OCI-LY1 (cell line): ENCODE measurements at regions not wholly inside any gene's neighbourhood (a gene's known extent, or its start where the extent isn't known, plus 50 kb on each side); places are given as distances from the start of the nearest gene placed in this dataset.
"Not testable (repeated sequence)": the region's sequence is repeated elsewhere in the genome, so short reads cannot be mapped to it uniquely, and the experiment has no call there.

ENCODE experiments used
- H2AFZ ChIP-seq: fragments of 200-600 bp; sonication (generic), shearing (Covaris generic); 2 replicates; pipeline ENCODE4 v1.6.0; 2014; ENCODE audit warnings: antibody characterized with exemption, mild to moderate bottlenecking, low read length
- H3F3A ChIP-seq: fragments of 200-600 bp; sonication (generic), shearing (Covaris generic); 2 replicates; pipeline ENCODE4 v1.6.0; 2014; ENCODE audit warnings: mild to moderate bottlenecking, antibody characterized with exemption, low read length, moderate library complexity; ENCODE audit not compliant: insufficient read depth
- H3K27ac ChIP-seq: fragments of 200-600 bp; sonication (generic); 2 replicates; pipeline ENCODE4 v1.5.1; 2014; ENCODE audit warnings: low read length, mixed run types, mild to moderate bottlenecking, low read depth; ENCODE audit not compliant: poor library complexity, severe bottlenecking
- H3K27me3 ChIP-seq: fragments of 200-600 bp; sonication (generic); 2 replicates; pipeline ENCODE4 v1.6.0; 2014; ENCODE audit warnings: antibody characterized with exemption, mild to moderate bottlenecking, low read length, moderate library complexity; ENCODE audit not compliant: insufficient read depth
- H3K36me3 ChIP-seq: fragments of 200-600 bp; sonication (generic); 2 replicates; pipeline ENCODE4 v1.6.1; 2014; ENCODE audit warnings: mild to moderate bottlenecking, antibody characterized with exemption, low read length, moderate library complexity, mixed read lengths; ENCODE audit not compliant: insufficient read depth
- H3K4me1 ChIP-seq: fragments of 200-600 bp; sonication (generic); 2 replicates; pipeline ENCODE4 v1.5.1; 2014; ENCODE audit warnings: mild to moderate bottlenecking, low read length, moderate library complexity; ENCODE audit not compliant: insufficient read depth, severe bottlenecking
- H3K4me2 ChIP-seq: fragments of 200-600 bp; sonication (generic), shearing (Covaris generic); 2 replicates; pipeline ENCODE4 v1.6.1; 2014; ENCODE audit warnings: low read length
- H3K4me3 ChIP-seq: fragments of 200-600 bp; sonication (generic); 2 replicates; pipeline ENCODE4 v1.5.1; 2014; ENCODE audit warnings: low read length, low read depth, mild to moderate bottlenecking, mixed read lengths; ENCODE audit not compliant: poor library complexity, severe bottlenecking
- H3K79me2 ChIP-seq: fragments of 200-600 bp; shearing (Covaris generic); 2 replicates; pipeline ENCODE4 v1.6.1; 2016; ENCODE audit warnings: mixed run types, low read length, mixed read lengths; ENCODE audit not compliant: insufficient read depth
- H3K9ac ChIP-seq: fragments of 200-600 bp; sonication (generic), shearing (Covaris generic); 2 replicates; pipeline ENCODE4 v1.6.1; 2014; ENCODE audit warnings: mild to moderate bottlenecking, low read length, mixed read lengths
- H3K9me2 ChIP-seq: fragments of 200-600 bp; sonication (generic), shearing (Covaris generic); 2 replicates; pipeline ENCODE4 v1.6.1; 2014; ENCODE audit warnings: low read depth, mild to moderate bottlenecking, low read length, mixed read lengths
- H3K9me3 ChIP-seq: fragments of 200-600 bp; shearing (Covaris generic); 2 replicates; pipeline ENCODE4 v1.6.1; 2014; ENCODE audit warnings: low read length, mixed read lengths
- H4K20me1 ChIP-seq: fragments of 200-600 bp; sonication (generic), shearing (Covaris generic); 2 replicates; pipeline ENCODE4 v1.6.0; 2016; ENCODE audit warnings: mild to moderate bottlenecking, low read length; ENCODE audit not compliant: insufficient read depth
- EZH2 ChIP-seq: fragments of 200-600 bp; sonication (generic), shearing (Covaris generic); IDR thresholded peaks from 2 replicates; pipeline ENCODE4 v1.8.0; 2017; ENCODE audit warnings: borderline replicate concordance, mixed run types, mild to moderate bottlenecking, antibody characterized with exemption, low read length, moderate library complexity, mixed read lengths
- TF ChIP-seq, protein P1 (sequence below): fragments of 200-600 bp; sonication (generic), shearing (Covaris generic); IDR thresholded peaks from 2 replicates; pipeline ENCODE4 v1.5.1; 2017; ENCODE audit warnings: mild to moderate bottlenecking, antibody characterized with exemption, low read length, moderate library complexity, mixed read lengths

DNA sequence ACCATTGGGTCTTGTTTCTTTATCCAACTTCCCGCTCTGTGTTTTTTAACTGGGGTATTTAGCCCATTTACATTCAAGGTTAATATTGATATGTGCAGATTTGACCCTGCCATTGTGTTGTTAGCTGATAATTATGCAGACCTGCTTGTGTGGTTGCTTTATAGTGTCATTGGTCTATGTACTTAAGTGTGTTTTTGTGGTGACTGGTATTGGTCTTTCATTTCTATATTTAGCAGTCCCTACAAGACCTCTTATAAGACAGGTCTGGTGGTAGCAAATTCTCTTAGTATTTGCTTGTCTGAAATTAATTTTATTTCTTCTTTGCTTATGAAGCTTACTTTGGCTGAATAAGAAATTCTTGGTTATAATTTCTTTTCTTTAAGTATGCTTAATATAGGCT is 698.1 kb downstream of the DTWD2 start:
- H3K36me3 ChIP-seq: no peaks in the 10 kb centered on the region
- H3K9me2 ChIP-seq: no peaks in the 10 kb centered on the region
- H3K9me3 ChIP-seq: no peaks in the 10 kb centered on the region
- no peak overlapping the region for H3K9ac ChIP-seq
- H3K4me2 ChIP-seq: no peak overlapping the region
- H3K27ac ChIP-seq: no peak overlapping the region
- H4K20me1 ChIP-seq: no peaks in the 10 kb centered on the region
- H3K79me2 ChIP-seq: no peaks in the 10 kb centered on the region
- H3F3A ChIP-seq: no peaks in the 10 kb centered on the region
- H2AFZ ChIP-seq: no peak overlapping the region
- no peak overlapping the region for H3K4me3 ChIP-seq
- H3K27me3 ChIP-seq: no peaks in the 10 kb centered on the region
- TF ChIP-seq, protein P1, sequence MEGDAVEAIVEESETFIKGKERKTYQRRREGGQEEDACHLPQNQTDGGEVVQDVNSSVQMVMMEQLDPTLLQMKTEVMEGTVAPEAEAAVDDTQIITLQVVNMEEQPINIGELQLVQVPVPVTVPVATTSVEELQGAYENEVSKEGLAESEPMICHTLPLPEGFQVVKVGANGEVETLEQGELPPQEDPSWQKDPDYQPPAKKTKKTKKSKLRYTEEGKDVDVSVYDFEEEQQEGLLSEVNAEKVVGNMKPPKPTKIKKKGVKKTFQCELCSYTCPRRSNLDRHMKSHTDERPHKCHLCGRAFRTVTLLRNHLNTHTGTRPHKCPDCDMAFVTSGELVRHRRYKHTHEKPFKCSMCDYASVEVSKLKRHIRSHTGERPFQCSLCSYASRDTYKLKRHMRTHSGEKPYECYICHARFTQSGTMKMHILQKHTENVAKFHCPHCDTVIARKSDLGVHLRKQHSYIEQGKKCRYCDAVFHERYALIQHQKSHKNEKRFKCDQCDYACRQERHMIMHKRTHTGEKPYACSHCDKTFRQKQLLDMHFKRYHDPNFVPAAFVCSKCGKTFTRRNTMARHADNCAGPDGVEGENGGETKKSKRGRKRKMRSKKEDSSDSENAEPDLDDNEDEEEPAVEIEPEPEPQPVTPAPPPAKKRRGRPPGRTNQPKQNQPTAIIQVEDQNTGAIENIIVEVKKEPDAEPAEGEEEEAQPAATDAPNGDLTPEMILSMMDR: no peak
- H3K4me1 ChIP-seq: no peaks in the 10 kb centered on the region

DNA sequence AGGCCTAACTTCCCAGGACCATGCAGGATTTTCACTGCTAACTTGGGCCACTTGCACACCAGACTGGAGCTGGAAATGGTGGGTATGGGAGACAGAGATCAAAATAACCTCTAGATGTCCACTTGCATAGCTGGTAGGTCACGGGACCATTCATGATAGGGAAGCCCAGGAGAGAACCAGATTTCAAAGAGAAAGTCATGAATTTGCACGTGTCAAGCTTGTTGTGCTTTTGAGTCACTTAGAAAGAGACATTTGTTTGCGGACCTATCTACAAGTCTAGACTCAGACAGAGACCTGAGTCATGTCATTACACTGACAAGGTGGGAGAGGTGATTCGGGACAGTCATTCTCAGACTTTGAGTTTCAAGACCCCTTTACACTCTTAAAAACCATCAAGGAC is 704.1 kb downstream of the DTWD2 start:
- H3K9me3 ChIP-seq, H3K9me2 ChIP-seq, H3K4me3 ChIP-seq, H3F3A ChIP-seq, H3K4me1 ChIP-seq, H3K4me2 ChIP-seq, H3K9ac ChIP-seq, H4K20me1 ChIP-seq, H3K27me3 ChIP-seq, H3K79me2 ChIP-seq, H3K27ac ChIP-seq, H2AFZ ChIP-seq, H3K36me3 ChIP-seq: not testable (repeated sequence)

DNA sequence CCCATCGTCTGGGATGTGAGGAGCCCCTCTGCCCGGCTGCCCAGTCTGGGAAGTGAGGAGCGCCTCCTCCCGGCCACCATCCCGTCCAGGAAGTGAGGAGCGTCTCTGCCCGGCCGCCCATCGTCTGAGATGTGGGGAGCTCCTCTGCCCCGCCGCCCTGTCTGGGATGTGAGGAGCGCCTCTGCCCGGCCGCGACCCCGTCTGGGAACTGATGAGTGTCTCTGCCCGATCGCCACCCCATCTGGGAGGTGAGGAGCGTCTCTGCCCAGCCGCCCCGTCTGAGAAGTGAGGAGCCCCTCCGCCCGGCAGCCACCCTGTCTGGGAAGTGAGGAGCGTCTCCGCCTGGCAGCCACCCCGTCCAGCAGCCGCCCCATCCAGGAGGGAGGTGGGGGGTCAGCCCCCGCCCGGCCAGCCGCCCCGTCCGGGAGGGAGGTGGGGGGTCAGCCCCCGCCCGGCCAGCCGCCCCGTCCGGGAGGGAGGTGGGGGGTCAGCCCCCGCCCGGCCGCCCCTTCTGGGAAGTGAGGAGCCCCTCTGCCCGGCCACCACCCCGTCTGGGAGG is 705.8 kb downstream of the DTWD2 start:
- not testable (repeated sequence) for H3K4me3 ChIP-seq, H3K27me3 ChIP-seq, H3K4me1 ChIP-seq, H4K20me1 ChIP-seq, H2AFZ ChIP-seq, H3K27ac ChIP-seq, H3K36me3 ChIP-seq, H3K4me2 ChIP-seq, H3K9me2 ChIP-seq, H3K9ac ChIP-seq, H3F3A ChIP-seq, H3K9me3 ChIP-seq, H3K79me2 ChIP-seq

DNA sequence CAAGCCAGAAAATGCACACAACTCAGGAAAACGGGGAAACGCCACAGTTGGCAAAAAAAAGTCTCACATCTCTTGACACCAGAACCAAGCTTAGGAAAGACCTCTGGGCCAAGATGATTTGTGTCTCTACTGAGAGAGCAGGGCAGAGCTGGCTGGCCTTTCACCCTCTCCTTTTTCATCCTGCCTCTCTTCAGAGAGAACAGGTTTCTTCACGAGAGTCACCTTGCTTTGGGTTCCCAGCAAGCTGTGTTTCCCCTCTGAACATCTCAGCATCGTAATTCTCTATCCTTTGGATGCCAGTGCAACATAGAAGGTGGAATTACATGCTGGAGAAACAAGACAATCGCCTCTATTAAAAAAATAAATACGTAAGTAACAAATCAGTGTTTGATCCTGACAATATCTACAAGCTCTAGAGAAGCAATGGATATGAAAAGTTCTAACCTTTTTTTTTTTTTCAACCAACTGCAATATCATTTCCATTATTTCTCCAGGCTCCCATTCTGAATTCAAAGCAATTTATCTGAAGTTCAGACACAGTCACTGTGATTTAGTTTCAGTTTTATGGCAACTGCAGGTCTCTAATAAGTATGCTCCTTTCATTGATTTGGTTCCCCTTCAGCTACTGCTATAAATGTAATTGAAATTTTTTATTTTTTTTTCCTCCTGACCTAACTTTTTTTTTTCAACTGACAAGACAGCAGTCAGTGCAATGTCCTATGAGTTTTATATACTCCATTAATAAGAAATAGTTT is 708.6 kb downstream of the DTWD2 start:
- Histone ChIP-seq H3K36me3 (no peaks in the 10 kb centered on the region), H3K9me3 (no peaks in the 10 kb centered on the region), H3K9me2 (no peaks in the 10 kb centered on the region), H3K4me3 (no peak overlapping the region), H3K4me2 (no peak overlapping the region), H3K4me1 (no peaks in the 10 kb centered on the region), H3K9ac (no peak overlapping the region), H3F3A (no peaks in the 10 kb centered on the region), H3K27me3 (no peaks in the 10 kb centered on the region), H3K27ac (no peak overlapping the region), H3K79me2 (no peaks in the 10 kb centered on the region), H2AFZ (no peak overlapping the region), H4K20me1 (no peaks in the 10 kb centered on the region)
- TF ChIP-seq, protein P1: no peak
- TF ChIP-seq EZH2: no peak
